ENCODE measurements at regions not wholly inside any gene's neighbourhood (a gene's known extent, or its start where the extent isn't known, plus 50 kb on each side); places are given as distances from the start of the nearest gene placed in this dataset.
"Not testable (repeated sequence)": the region's sequence is repeated elsewhere in the genome, so short reads cannot be mapped to it uniquely, and the experiment has no call there.

- no peak overlapping the region for H3K9ac ChIP-seq (ENCODE audit: low read depth, low read length)
- H3K4me1 ChIP-seq (ENCODE audit: insufficient read depth, low read length): no peaks in the 10 kb centered on the region
- no peaks in the 10 kb centered on the region for H3K9me3 ChIP-seq (ENCODE audit: control insufficient read depth, insufficient read depth, low read length)
- H3K36me3 ChIP-seq (ENCODE audit: insufficient read depth, low read length): no peaks in the 10 kb centered on the region
These were observed 514.2 kb downstream of the ARL4A start for GRCh38 chr7:13201628-13202027.

GRCh38 chr7:13217768-13218167 lies 530.3 kb downstream of the ARL4A start:
- Histone ChIP-seq H3K36me3 (ENCODE audit: insufficient read depth, low read length) (no peaks in the 10 kb centered on the region), H3K9ac (ENCODE audit: low read depth, low read length) (no peak overlapping the region), H3K4me1 (ENCODE audit: insufficient read depth, low read length) (no peaks in the 10 kb centered on the region), H3K9me3 (ENCODE audit: control insufficient read depth, insufficient read depth, low read length) (no peaks in the 10 kb centered on the region)

GRCh38 chr7:13225068-13225467 lies 537.6 kb downstream of the ARL4A start:
- Histone ChIP-seq H3K9me3 (ENCODE audit: control insufficient read depth, insufficient read depth, low read length) (no peaks in the 10 kb centered on the region; the same call in 1 of the 2 replicates), H3K9ac (ENCODE audit: low read depth, low read length) (no peak overlapping the region), H3K4me1 (ENCODE audit: insufficient read depth, low read length) (no peaks in the 10 kb centered on the region)

GRCh38 chr7:13226385-13226784 lies 539.0 kb downstream of the ARL4A start:
- Histone ChIP-seq H3K9me3 (ENCODE audit: control insufficient read depth, insufficient read depth, low read length) (no peaks in the 10 kb centered on the region; the same call in 1 of the 2 replicates), H3K36me3 (ENCODE audit: insufficient read depth, low read length) (no peaks in the 10 kb centered on the region), H3K9ac (ENCODE audit: low read depth, low read length) (no peak overlapping the region), H3K4me1 (ENCODE audit: insufficient read depth, low read length) (no peaks in the 10 kb centered on the region)

More at GRCh38 chr7:13225068-13225467, 537.6 kb downstream of the ARL4A start:
- no peaks in the 10 kb centered on the region for H3K36me3 ChIP-seq (ENCODE audit: insufficient read depth, low read length)

- H3K36me3 ChIP-seq (ENCODE audit: insufficient read depth, low read length): no peaks in the 10 kb centered on the region
- no peak overlapping the region for H3K9ac ChIP-seq (ENCODE audit: low read depth, low read length)
- H3K4me1 ChIP-seq (ENCODE audit: insufficient read depth, low read length): no peaks in the 10 kb centered on the region
- H3K9me3 ChIP-seq (ENCODE audit: control insufficient read depth, insufficient read depth, low read length): no peaks in the 10 kb centered on the region; the same call in 1 of the 2 replicates
These were observed 543.8 kb downstream of the ARL4A start for GRCh38 chr7:13231216-13231615.

GRCh38 chr7:13235436-13235835 lies 548.0 kb downstream of the ARL4A start:
- H3K36me3 ChIP-seq (ENCODE audit: insufficient read depth, low read length): no peaks in the 10 kb centered on the region
- no peaks in the 10 kb centered on the region for H3K4me1 ChIP-seq (ENCODE audit: insufficient read depth, low read length)
- no peaks in the 10 kb centered on the region for H3K9me3 ChIP-seq (ENCODE audit: control insufficient read depth, insufficient read depth, low read length)
- H3K9ac ChIP-seq (ENCODE audit: low read depth, low read length): no peak overlapping the region

- no peaks in the 10 kb centered on the region for H3K36me3 ChIP-seq (ENCODE audit: insufficient read depth, low read length)
- H3K4me1 ChIP-seq (ENCODE audit: insufficient read depth, low read length): no peaks in the 10 kb centered on the region
These were observed 548.6 kb downstream of the ARL4A start for GRCh38 chr7:13236026-13236425.

GRCh38 chr7:13240349-13240748 lies 552.9 kb downstream of the ARL4A start:
- H3K9me3 ChIP-seq (ENCODE audit: control insufficient read depth, insufficient read depth, low read length): no peaks in the 10 kb centered on the region
- no peaks in the 10 kb centered on the region for H3K4me1 ChIP-seq (ENCODE audit: insufficient read depth, low read length)
- H3K36me3 ChIP-seq (ENCODE audit: insufficient read depth, low read length): no peaks in the 10 kb centered on the region
- no peak overlapping the region for H3K9ac ChIP-seq (ENCODE audit: low read depth, low read length)

More at GRCh38 chr7:13236026-13236425, 548.6 kb downstream of the ARL4A start:
- Histone ChIP-seq H3K9me3 (ENCODE audit: control insufficient read depth, insufficient read depth, low read length) (no peaks in the 10 kb centered on the region), H3K9ac (ENCODE audit: low read depth, low read length) (no peak overlapping the region)

- Histone ChIP-seq H3K4me1 (ENCODE audit: insufficient read depth, low read length) (no peaks in the 10 kb centered on the region), H3K36me3 (ENCODE audit: insufficient read depth, low read length) (no peaks in the 10 kb centered on the region), H3K9ac (ENCODE audit: low read depth, low read length) (no peak overlapping the region), H3K9me3 (ENCODE audit: control insufficient read depth, insufficient read depth, low read length) (no peaks in the 10 kb centered on the region)
These were observed 554.0 kb downstream of the ARL4A start for GRCh38 chr7:13241416-13241815.

- H3K36me3 ChIP-seq (ENCODE audit: insufficient read depth, low read length): no peaks in the 10 kb centered on the region
- no peak overlapping the region for H3K9ac ChIP-seq (ENCODE audit: low read depth, low read length)
- H3K9me3 ChIP-seq (ENCODE audit: control insufficient read depth, insufficient read depth, low read length): no peaks in the 10 kb centered on the region
- H3K4me1 ChIP-seq (ENCODE audit: insufficient read depth, low read length): no peaks in the 10 kb centered on the region
These were observed 570.2 kb downstream of the ARL4A start for GRCh38 chr7:13257661-13258060.

- Histone ChIP-seq H3K9ac (ENCODE audit: low read depth, low read length) (no peak overlapping the region), H3K36me3 (ENCODE audit: insufficient read depth, low read length) (no peaks in the 10 kb centered on the region), H3K4me1 (ENCODE audit: insufficient read depth, low read length) (no peaks in the 10 kb centered on the region), H3K9me3 (ENCODE audit: control insufficient read depth, insufficient read depth, low read length) (no peaks in the 10 kb centered on the region)
These were observed 571.0 kb downstream of the ARL4A start for GRCh38 chr7:13258386-13258785.

- no peak overlapping the region for H3K9ac ChIP-seq (ENCODE audit: low read depth, low read length)
- H3K36me3 ChIP-seq (ENCODE audit: insufficient read depth, low read length): no peaks in the 10 kb centered on the region
- no peaks in the 10 kb centered on the region for H3K9me3 ChIP-seq (ENCODE audit: control insufficient read depth, insufficient read depth, low read length)
- no peaks in the 10 kb centered on the region for H3K4me1 ChIP-seq (ENCODE audit: insufficient read depth, low read length)
These were observed 572.5 kb downstream of the ARL4A start for GRCh38 chr7:13259930-13260329.

- Histone ChIP-seq H3K36me3 (ENCODE audit: insufficient read depth, low read length) (no peaks in the 10 kb centered on the region), H3K4me1 (ENCODE audit: insufficient read depth, low read length) (no peaks in the 10 kb centered on the region), H3K9ac (ENCODE audit: low read depth, low read length) (no peak overlapping the region), H3K9me3 (ENCODE audit: control insufficient read depth, insufficient read depth, low read length) (no peaks in the 10 kb centered on the region)
These were observed 575.6 kb downstream of the ARL4A start for GRCh38 chr7:13262929-13263530.

- Histone ChIP-seq H3K9ac (ENCODE audit: low read depth, low read length) (no peak overlapping the region), H3K36me3 (ENCODE audit: insufficient read depth, low read length) (no peaks in the 10 kb centered on the region), H3K9me3 (ENCODE audit: control insufficient read depth, insufficient read depth, low read length) (no peaks in the 10 kb centered on the region), H3K4me1 (ENCODE audit: insufficient read depth, low read length) (no peaks in the 10 kb centered on the region)
These were observed 577.8 kb downstream of the ARL4A start for GRCh38 chr7:13265271-13265670.

- H3K36me3 ChIP-seq (ENCODE audit: insufficient read depth, low read length); H3K4me1 ChIP-seq (ENCODE audit: insufficient read depth, low read length); H3K9me3 ChIP-seq (ENCODE audit: control insufficient read depth, insufficient read depth, low read length); H3K9ac ChIP-seq (ENCODE audit: low read depth, low read length): not testable (repeated sequence)
These were observed 586.8 kb downstream of the ARL4A start for GRCh38 chr7:13274205-13274604.

- Histone ChIP-seq H3K36me3 (ENCODE audit: insufficient read depth, low read length) (no peaks in the 10 kb centered on the region), H3K9me3 (ENCODE audit: control insufficient read depth, insufficient read depth, low read length) (peaks cover 8% of the 10 kb centered on the region), H3K4me1 (ENCODE audit: insufficient read depth, low read length) (no peaks in the 10 kb centered on the region), H3K9ac (ENCODE audit: low read depth, low read length) (no peak overlapping the region)
These were observed 589.5 kb downstream of the ARL4A start for GRCh38 chr7:13276977-13277376.
